KMS-11 (cell line): ENCODE measurements at regions not wholly inside any gene's neighbourhood (a gene's known extent, or its start where the extent isn't known, plus 50 kb on each side); places are given as distances from the start of the nearest gene placed in this dataset.

Source experiments
- H2AFZ ChIP-seq: fragments of 200-600 bp; sonication (generic); 2 replicates; pipeline ENCODE4 v1.6.1; 2016; ENCODE audit warnings: antibody characterized with exemption, mixed run types, low read depth
- H3K27ac ChIP-seq: fragments of 200-600 bp; sonication (generic); 2 replicates; pipeline ENCODE4 v1.6.1; 2016; ENCODE audit warnings: mild to moderate bottlenecking, mixed run types
- H3K27me3 ChIP-seq: fragments of 200-600 bp; sonication (generic); 2 replicates; pipeline ENCODE4 v1.6.1; 2017; ENCODE audit warnings: mild to moderate bottlenecking, low read depth, mixed run types, moderate library complexity; ENCODE audit not compliant: insufficient read depth
- H3K36me3 ChIP-seq: fragments of 200-600 bp; sonication (generic); 2 replicates; pipeline ENCODE4 v1.6.1; 2017; ENCODE audit warnings: mild to moderate bottlenecking, mixed run types; ENCODE audit not compliant: insufficient read depth
- H3K4me1 ChIP-seq: fragments of 200-600 bp; sonication (generic); 2 replicates; pipeline ENCODE4 v1.6.1; 2016; ENCODE audit warnings: mild to moderate bottlenecking, low read depth, mixed run types; ENCODE audit not compliant: poor library complexity, severe bottlenecking
- H3K4me2 ChIP-seq: fragments of 200-600 bp; sonication (generic); 2 replicates; pipeline ENCODE4 v1.7.0; 2016; ENCODE audit warnings: mild to moderate bottlenecking, mixed run types
- H3K4me3 ChIP-seq: fragments of 200-600 bp; sonication (generic); IDR thresholded peaks from 2 replicates; pipeline ENCODE4 v1.6.1; 2017; ENCODE audit warnings: low read depth, low read length, mixed read lengths; ENCODE audit not compliant: insufficient read depth
- H3K79me2 ChIP-seq: fragments of 200-600 bp; sonication (generic); 2 replicates; pipeline ENCODE4 v1.6.1; 2016; ENCODE audit warnings: low read depth, mixed run types; ENCODE audit not compliant: insufficient read depth
- H3K9ac ChIP-seq: fragments of 200-600 bp; sonication (generic); 2 replicates; pipeline ENCODE4 v1.6.1; 2016; ENCODE audit warnings: mild to moderate bottlenecking, mixed run types
- H4K20me1 ChIP-seq: fragments of 200-600 bp; sonication (generic); 2 replicates; pipeline ENCODE4 v1.6.1; 2016; ENCODE audit warnings: mild to moderate bottlenecking, mixed run types; ENCODE audit not compliant: insufficient read depth
- CTCF ChIP-seq: fragments of 200-600 bp; sonication (generic); conservative IDR thresholded peaks from 2 replicates; pipeline ENCODE4 v1.6.1; 2017; ENCODE audit warnings: low read depth, mild to moderate bottlenecking, antibody characterized with exemption, low read length, moderate library complexity, mixed read lengths

GRCh38 chr2:31813016-31813415 is 197.8 kb downstream of the MEMO1 start:
- H2AFZ ChIP-seq, result no peak overlapping the region
- H3K79me2 ChIP-seq, result no peaks in the 10 kb centered on the region
- H3K4me3 ChIP-seq, result no peak overlapping the region
- no peaks in the 10 kb centered on the region for H4K20me1 ChIP-seq
- H3K27ac ChIP-seq, result no peak overlapping the region
- TF ChIP-seq CTCF, result no peak
- H3K4me2 ChIP-seq, result no peak overlapping the region
- no peaks in the 10 kb centered on the region for H3K4me1 ChIP-seq
- no peak overlapping the region for H3K9ac ChIP-seq
- no peaks in the 10 kb centered on the region for H3K27me3 ChIP-seq
- no peaks in the 10 kb centered on the region for H3K36me3 ChIP-seq

GRCh38 chr2:31812051-31812798 is 198.6 kb downstream of the MEMO1 start:
- Histone ChIP-seq H3K4me1 (no peaks in the 10 kb centered on the region), H3K79me2 (no peaks in the 10 kb centered on the region), H4K20me1 (no peaks in the 10 kb centered on the region), H2AFZ (no peak overlapping the region), H3K4me2 (no peak overlapping the region), H3K9ac (no peak overlapping the region), H3K4me3 (no peak overlapping the region), H3K36me3 (no peaks in the 10 kb centered on the region), H3K27me3 (no peaks in the 10 kb centered on the region), H3K27ac (no peak overlapping the region)
- no peak for TF ChIP-seq CTCF

GRCh38 chr2:31811482-31811881 is 199.3 kb downstream of the MEMO1 start:
- H3K36me3 ChIP-seq, result no peaks in the 10 kb centered on the region
- TF ChIP-seq CTCF, result no peak
- H3K4me2 ChIP-seq, result no peak overlapping the region
- no peak overlapping the region for H3K4me3 ChIP-seq
- H2AFZ ChIP-seq, result no peak overlapping the region
- no peak overlapping the region for H3K9ac ChIP-seq
- no peaks in the 10 kb centered on the region for H4K20me1 ChIP-seq
- H3K4me1 ChIP-seq, result no peaks in the 10 kb centered on the region
- H3K27ac ChIP-seq, result no peak overlapping the region
- no peaks in the 10 kb centered on the region for H3K79me2 ChIP-seq
- H3K27me3 ChIP-seq, result no peaks in the 10 kb centered on the region

GRCh38 chr2:31810200-31810917 is 200.4 kb downstream of the MEMO1 start:
- no peak overlapping the region for H3K27ac ChIP-seq
- no peak overlapping the region for H2AFZ ChIP-seq
- no peaks in the 10 kb centered on the region for H4K20me1 ChIP-seq
- no peaks in the 10 kb centered on the region for H3K79me2 ChIP-seq
- no peaks in the 10 kb centered on the region for H3K27me3 ChIP-seq
- no peak for TF ChIP-seq CTCF
- no peak overlapping the region for H3K9ac ChIP-seq
- no peaks in the 10 kb centered on the region for H3K36me3 ChIP-seq
- no peak overlapping the region for H3K4me2 ChIP-seq
- H3K4me3 ChIP-seq, result no peak overlapping the region
- H3K4me1 ChIP-seq, result no peaks in the 10 kb centered on the region
